Brain pericyte (primary cell): ENCODE measurements at regions not wholly inside any gene's neighbourhood (a gene's known extent, or its start where the extent isn't known, plus 50 kb on each side); places are given as distances from the start of the nearest gene placed in this dataset.
A peak's percentile ranks its signal among the peaks of the same experiment; 100 is the strongest.

Experiments used
- DNase-seq: peaks from one replicate; pipeline ENCODE4 v3.0.0-alpha.2; 2012; ENCODE audit warnings: low read depth, low spot score

GRCh38 chr11:95389427-95389826 is 158.4 kb upstream of the SESN3 start:
- DNase-seq, result no peak

GRCh38 chr11:95388086-95388485 is 157.1 kb upstream of the SESN3 start:
- no peak for DNase-seq

DNA sequence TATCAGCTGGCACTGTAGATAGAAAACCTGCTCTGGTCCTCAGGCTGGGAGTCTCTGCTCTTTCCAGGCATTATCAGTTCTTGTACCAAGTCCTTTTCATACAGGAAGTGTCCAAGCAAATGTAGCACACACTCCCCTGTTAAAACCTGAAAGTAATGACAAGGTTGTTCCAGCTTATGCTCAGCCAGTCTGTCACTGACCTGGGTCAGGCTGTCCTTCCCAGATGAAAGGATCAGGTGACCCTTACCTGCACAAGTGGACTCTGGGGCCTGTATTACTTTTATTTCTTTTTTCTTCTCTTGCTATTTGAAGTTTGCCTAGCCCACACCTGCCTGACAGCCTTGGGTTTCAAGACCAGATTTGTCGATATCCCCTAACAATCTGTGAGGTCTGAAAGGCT is 156.3 kb upstream of the SESN3 start:
- DNase-seq, result no peak

GRCh38 chr11:95385577-95385976 is 154.6 kb upstream of the SESN3 start:
- no peak for DNase-seq

DNA sequence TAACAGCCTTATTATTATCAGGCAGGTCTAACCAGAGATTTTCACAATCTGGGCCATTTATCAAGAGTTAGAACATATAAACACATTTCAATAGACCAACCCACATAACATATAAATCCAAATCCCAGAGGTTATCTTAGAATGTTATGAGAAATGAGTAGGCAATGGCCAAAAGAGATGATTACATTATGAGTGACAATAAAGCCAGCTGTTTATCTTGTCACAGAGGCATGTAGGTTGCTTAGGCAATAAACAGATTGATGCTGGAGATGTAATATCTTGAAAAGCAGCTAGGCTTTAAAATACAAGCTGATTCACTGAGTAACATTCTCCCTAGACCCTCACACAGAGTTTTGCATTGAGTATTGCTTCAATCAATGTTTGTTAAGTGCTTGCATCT is 148.5 kb upstream of the SESN3 start:
- no peak for DNase-seq

GRCh38 chr11:95378789-95379188 is 147.8 kb upstream of the SESN3 start:
- no peak for DNase-seq

DNA sequence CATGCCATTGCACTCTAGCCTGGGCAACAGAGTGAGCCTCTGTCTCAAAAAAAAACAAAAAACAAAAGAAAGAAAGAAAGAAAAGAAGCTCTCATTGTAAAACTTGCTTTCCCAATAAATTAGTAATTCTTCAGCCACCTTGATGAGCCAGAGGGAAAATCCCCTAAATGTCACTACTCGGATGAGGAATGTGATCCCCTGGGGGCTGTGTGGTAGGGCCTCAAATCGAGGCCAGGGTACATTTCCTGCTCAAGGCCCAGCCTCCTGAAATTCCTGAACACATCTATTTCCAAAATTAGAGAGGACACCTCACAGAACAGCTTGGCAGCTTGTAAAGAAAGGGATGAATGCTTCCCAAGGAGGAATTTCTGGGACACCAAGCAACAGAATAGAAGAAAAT is 147.1 kb upstream of the SESN3 start:
- DNase-seq, result no peak

DNA sequence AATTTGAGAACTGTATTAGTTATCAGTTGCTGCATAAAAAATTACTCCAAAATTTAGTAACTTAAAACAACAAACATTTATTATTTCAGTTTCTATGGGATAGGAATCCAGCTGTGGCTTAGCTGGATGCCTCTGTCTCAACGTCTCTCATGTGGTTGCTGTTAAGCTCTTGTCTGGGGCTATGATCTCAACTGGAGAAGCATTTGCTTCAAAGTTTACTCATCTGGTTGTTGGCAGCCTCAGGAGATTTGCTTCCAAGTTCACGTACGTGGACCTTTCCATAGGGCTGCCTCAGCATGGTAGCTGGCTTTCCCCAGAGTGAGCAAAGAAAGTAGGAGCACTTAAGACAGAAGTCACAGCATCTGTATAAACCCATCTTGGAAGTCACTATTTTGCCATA is 144.9 kb upstream of the SESN3 start:
- peak; percentile 94 for DNase-seq

DNA sequence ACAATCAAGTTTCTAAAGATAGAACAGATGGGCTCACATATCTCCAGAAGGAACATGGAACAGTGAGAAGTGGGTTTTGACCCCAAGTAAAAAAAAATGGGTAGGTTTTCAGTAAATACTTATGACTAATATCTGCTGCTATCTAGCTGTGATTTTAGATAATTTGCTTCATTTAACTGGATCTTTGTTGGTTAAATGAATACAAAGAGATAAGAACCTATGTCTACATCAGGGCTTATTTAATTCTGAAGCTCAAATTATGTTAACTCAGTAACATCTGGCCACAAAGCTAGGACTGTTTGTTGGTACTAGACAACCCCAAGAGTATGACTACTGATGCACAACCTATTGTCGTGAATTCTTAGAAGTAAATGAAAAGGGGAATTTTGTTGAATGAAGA is 144.4 kb upstream of the SESN3 start:
- no peak for DNase-seq

DNA sequence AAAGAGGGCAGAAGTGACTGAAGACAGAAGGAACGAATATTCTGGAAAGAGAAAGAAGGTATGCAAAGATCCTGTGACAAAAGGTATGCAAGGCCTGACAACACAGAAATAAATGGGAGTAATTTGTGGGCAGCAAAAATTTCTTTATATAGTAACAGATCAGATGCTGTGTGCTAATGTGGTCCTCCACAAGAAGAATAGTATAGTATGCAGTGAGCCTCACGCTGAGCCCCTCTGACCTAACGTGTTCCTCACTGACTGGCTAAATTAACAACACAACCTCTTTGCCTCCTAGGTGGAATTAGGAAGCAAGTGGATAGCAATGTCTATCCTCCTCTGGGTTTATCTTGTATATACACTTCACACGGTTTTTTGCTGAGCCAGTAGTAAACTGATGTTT is 143.1 kb upstream of the SESN3 start:
- DNase-seq, result no peak

- DNase-seq, result no peak
Measured at GRCh38 chr11:95373241-95373640, 142.2 kb upstream of the SESN3 start.

- DNase-seq, result no peak
Measured at GRCh38 chr11:95372097-95372656, 141.2 kb upstream of the SESN3 start.

- no peak for DNase-seq
Measured at GRCh38 chr11:95371153-95371552, 140.2 kb upstream of the SESN3 start.

DNA sequence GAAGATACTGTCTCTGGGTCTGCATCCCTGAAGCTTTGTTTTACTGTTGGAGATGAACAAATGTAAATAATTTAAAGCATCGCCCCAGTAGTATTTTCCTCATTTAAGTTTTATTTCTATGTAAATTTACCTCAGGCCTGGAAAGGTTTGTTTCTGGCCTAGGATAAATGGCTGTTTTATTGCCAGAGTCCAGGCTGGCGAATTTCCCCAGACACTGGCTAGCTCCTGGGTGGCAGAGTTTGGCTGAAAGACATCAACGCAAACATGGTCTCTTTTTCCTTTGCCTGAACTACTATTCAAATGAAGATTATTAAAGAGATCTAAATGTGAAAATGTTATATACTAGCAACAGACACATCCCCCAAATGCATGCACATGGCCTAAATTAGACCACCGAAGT is 136.7 kb upstream of the SESN3 start:
- no peak for DNase-seq

GRCh38 chr11:95365348-95365747 is 134.3 kb upstream of the SESN3 start:
- DNase-seq, result no peak

GRCh38 chr11:95364324-95365295 is 133.6 kb upstream of the SESN3 start:
- DNase-seq, result peak; percentile 20

DNA sequence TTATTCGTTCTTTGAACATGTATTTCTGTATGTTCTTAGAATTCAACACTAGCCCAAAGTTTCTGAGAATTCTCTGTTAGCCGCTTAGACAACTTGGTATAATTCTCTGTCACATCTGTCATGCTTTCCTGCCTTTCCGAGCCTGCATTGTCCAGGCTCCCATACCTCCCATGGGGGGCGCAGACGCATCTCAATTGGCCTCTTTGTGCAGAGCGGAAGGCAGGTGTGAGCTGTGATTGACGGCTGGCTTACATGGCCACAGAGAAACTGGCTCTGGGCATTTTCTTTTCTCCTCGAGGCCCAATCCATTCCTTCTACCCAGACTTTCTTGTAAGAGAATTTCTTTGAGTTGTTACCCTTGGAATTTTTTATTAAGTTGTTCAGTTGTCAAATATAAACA is 132.7 kb upstream of the SESN3 start:
- DNase-seq, result no peak

GRCh38 chr11:95363164-95363563 is 132.2 kb upstream of the SESN3 start:
- no peak for DNase-seq

GRCh38 chr11:95361180-95361579 is 130.2 kb upstream of the SESN3 start:
- no peak for DNase-seq

DNA sequence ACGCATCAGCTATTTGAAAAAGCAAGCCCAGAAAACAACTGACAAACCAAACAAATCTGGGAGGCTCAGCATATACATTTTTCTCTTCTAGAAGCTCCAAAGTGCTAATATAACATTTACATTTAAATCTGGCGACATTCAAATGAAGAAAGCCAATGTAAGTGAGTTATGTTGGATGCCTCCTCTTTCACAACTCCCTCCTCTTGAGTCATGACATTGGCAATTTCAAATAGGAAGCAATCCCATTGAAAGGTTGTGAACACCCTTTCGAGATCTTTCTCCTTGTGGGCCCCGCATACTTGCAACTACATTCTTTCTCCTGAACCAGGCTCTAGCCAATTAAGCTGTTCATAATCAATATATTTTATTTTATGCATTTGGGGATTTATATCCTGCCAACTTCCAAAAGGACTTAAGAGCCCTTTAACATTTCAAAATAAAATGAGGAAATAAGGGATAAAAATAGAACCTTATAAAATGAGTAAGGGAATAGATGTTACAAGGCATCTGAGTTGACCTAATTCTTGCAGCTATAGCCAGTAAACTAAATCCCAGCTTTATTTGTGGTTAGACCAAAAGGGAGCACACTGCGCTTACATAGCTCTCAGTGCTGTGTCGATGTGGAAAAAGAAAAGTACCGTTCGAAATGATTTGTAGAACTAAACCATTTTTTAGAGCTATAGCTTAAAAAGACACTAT is 129.5 kb upstream of the SESN3 start:
- DNase-seq, result no peak

DNA sequence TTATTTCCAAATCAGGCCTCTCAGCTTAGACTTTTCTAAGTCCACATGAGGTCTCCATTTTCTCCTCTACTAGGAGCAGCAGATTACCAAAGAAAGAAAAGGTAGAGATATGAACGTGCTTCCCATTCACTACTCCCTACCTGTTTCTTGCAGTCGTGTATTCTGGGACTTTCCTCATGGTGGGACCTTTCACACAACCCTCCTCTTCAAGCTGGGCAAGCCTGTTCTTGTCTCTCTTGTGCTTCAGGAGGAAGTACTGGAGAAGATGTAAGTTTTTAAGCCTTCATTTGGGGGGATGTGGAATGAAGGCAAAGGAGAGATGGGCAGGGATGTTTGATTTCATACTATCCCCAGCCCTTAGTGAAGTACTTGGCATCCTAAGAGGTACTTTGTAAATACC is 128.8 kb upstream of the SESN3 start:
- DNase-seq, result no peak

GRCh38 chr11:95359341-95359663 is 128.3 kb upstream of the SESN3 start:
- no peak for DNase-seq
